ENCODE measurements at regions not wholly inside any gene's neighbourhood (a gene's known extent, or its start where the extent isn't known, plus 50 kb on each side); places are given as distances from the start of the nearest gene placed in this dataset.

DNA sequence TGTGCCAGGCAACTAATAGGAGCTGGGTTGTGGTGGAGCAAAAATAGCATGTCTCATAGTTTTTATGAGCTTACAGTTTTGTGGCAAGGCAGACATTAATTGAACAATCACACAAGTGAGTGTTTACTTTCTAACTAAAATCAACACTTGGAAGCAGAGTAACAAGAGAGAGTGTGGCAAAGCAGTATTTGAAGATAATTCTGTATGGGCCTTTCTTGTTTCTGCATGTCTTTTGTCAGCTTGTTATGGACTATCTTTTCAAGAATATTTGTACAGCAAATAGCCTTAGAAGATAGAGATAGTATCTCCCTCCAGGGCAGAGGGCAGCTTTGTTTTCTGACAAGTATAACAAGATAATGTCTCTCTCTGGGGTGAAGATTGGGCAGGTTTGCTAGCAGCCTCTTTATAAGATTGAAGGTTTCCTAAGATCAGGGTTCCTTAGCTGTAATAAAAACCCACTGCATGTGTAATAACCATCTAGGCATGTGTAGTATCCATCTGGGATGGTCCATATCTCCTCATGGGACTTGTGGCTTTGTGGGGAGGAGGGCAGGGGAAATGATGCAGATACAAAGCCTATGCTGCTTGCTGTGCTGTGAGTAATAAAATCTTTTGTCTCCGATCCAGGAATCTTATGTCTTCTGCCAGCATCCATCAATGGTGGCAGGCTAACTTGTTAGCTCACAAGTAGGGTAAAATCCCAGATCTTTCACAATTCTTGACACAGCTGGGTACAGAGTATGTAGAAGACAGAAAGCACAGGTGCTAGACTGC, 479.9 kb downstream of the KDM4C start:
- intact Hi-C loops (cut with micrococcal nuclease) = no loop called here
- DNase-seq = no peak
- no peak for ATAC-seq

GRCh38 chr9:7236186-7236585, 478.4 kb downstream of the KDM4C start:
- ATAC-seq (no peak), DNase-seq (no peak)
- intact Hi-C loops (cut with micrococcal nuclease) = no loop called here

DNA sequence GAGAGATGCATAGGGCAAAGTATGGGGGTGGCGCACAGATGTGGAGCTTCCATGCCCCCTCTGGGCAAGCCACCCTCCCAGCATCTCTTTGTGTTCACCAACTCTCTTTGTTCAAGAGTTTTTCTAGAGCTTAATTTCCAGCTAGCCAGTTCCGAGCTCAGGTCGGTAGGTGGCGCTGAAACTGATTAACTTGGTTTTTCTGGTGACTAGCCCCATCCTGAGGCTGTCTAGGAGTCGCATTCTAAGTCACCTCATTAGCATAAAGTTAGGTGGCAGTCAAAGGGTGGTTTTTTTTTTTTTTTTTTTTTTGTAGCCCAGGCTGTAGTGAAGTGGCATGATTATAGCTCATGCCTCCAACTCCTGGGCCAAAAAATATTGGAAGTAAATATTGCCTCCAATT, 476.4 kb downstream of the KDM4C start:
- intact Hi-C loops (cut with micrococcal nuclease) = no loop called here
- ATAC-seq (no peak), DNase-seq (no peak)

- DNase-seq (no peak), ATAC-seq (no peak)
- intact Hi-C loops (cut with micrococcal nuclease) = no loop called here
Observed at GRCh38 chr9:7229571-7229970, 471.8 kb downstream of the KDM4C start.

DNA sequence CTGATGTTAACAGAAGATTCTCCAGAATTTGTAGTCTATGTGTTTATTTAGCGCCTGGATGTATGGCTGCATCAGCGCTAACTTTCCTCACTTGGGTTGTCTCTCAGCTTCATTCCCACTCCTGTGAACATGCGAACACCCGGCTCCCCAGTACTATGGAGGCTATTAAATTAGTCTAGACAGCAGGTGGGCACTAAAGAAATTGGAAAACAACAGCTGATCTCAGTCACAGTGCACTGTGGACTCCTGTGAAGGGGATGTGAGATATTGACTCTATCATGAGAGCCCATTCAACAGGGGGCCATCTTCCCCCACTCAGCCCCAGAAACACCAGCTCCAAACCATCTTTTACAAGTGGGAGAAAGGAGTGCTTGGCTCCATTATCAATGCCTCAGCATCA, 471.0 kb downstream of the KDM4C start:
- intact Hi-C loops (cut with micrococcal nuclease) = no loop called here
- DNase-seq (no peak), ATAC-seq (no peak)

DNA sequence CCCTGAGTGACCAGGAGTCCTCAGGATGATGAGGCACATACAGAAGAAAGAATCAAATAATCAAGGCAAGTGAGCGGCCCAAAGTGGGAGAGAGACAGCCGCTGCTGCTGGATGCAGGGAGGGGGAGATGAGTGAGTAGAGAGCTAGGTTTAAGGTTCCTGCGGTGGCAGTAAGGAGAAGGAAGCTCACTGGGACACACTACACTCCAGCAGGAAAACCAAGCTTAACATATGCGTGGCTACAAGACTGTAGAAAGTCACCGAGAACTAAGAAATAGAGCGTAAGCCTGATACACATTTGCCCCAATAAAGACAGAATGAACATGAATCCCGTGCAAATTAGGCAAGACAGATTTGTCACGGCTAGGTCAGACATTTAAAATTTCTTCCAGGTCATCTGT, 470.2 kb downstream of the KDM4C start:
- DNase-seq (no peak), ATAC-seq (no peak)
- intact Hi-C loops (cut with micrococcal nuclease) = no loop called here

- ATAC-seq (no peak), DNase-seq (no peak)
- intact Hi-C loops (cut with micrococcal nuclease) = no loop called here
Observed at GRCh38 chr9:7226007-7226640, 468.4 kb downstream of the KDM4C start.
